ENCODE measurements at regions not wholly inside any gene's neighbourhood (a gene's known extent, or its start where the extent isn't known, plus 50 kb on each side); places are given as distances from the start of the nearest gene placed in this dataset.

DNA sequence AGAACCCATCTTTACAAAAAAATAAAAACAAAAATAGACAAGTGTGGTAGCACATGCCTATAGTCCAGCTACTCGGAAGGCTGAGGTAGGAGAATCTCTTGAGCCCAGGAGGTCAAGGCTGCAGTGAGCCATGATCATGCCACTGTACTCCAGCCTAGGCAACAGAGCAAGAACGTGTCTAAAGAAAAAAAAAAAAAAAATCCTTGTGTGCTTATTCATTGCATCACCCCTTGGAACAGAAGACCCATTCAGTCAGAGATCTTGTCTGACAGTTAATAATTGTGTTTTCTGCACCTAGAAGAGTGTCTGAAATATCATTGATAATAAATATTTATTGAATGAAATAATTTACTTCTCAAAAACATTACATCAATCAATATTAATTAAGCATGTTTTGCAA is 97.4 kb upstream of the TBL1X start:
- TF ChIP-seq, protein P1, sequence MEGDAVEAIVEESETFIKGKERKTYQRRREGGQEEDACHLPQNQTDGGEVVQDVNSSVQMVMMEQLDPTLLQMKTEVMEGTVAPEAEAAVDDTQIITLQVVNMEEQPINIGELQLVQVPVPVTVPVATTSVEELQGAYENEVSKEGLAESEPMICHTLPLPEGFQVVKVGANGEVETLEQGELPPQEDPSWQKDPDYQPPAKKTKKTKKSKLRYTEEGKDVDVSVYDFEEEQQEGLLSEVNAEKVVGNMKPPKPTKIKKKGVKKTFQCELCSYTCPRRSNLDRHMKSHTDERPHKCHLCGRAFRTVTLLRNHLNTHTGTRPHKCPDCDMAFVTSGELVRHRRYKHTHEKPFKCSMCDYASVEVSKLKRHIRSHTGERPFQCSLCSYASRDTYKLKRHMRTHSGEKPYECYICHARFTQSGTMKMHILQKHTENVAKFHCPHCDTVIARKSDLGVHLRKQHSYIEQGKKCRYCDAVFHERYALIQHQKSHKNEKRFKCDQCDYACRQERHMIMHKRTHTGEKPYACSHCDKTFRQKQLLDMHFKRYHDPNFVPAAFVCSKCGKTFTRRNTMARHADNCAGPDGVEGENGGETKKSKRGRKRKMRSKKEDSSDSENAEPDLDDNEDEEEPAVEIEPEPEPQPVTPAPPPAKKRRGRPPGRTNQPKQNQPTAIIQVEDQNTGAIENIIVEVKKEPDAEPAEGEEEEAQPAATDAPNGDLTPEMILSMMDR (IDR thresholded peaks at IDR 0.05; ENCODE audit: low read depth, low read length) = no peak
- no peaks in the 10 kb centered on the region for H3K36me3 ChIP-seq
- no peak overlapping the region for H3K4me3 ChIP-seq (ENCODE audit: low read depth, low read length)
- no peaks in the 10 kb centered on the region for H3K4me1 ChIP-seq
- DNase-seq = no peak
- no peaks in the 10 kb centered on the region for H3K9me3 ChIP-seq
- H3K27me3 ChIP-seq = no peaks in the 10 kb centered on the region

DNA sequence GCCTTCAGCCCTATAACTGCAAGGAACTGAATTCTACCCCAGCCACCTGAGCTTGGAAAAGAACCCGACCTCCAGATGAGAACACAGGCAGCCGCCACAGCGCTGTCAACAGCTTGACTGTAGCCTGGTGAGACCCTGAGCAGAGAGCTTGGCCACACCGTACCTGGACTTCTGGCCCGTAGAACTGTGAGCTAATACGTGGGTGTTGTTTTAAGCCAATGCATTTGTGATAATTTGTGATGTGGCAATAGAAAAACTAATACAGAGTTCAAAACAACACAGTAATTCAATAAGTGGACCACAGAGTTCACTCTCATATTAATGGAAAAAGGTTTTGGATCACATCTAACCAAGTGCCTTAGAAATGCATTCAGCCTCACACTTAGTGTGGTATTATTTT is 96.6 kb upstream of the TBL1X start:
- Histone ChIP-seq H3K4me3 (ENCODE audit: low read depth, low read length) (no peak overlapping the region), H3K9me3 (no peaks in the 10 kb centered on the region)
- no peak for DNase-seq

DNA sequence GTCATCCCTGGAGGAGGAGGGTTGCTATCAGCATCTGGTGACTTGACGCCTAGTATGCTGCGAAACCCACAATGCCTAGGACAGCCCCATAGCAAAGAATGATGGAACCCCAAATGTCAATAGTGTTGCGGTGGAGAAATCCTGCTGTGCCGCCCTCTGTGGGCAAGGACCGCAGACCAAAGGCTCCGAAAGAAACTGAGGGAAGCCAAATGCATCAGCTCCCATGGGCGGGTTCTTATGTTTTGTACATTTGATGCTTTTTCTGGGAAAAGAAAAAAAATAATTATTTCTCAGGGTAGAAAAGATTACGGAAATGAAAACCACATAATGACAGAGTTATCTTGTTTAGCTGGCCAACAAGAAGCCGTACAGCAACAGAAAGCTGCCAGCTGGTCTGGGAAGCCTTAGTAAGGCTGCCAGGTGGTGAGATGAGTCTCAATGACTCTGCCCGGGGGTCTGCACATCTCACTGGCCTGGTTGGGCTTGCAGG is 95.0 kb upstream of the TBL1X start:
- H3K27me3 ChIP-seq = no peaks in the 10 kb centered on the region
- no peak for DNase-seq
- no peak overlapping the region for H3K4me3 ChIP-seq (ENCODE audit: low read depth, low read length)
- no peaks in the 10 kb centered on the region for H3K4me1 ChIP-seq
- TF ChIP-seq, protein P1 (IDR thresholded peaks at IDR 0.05; ENCODE audit: low read depth, low read length) = no peak
- H3K9me3 ChIP-seq = no peaks in the 10 kb centered on the region
- H3K36me3 ChIP-seq = no peaks in the 10 kb centered on the region

More for the DNA sequence above, 96.6 kb upstream of the TBL1X start:
- TF ChIP-seq, protein P1 (IDR thresholded peaks at IDR 0.05; ENCODE audit: low read depth, low read length) = no peak
- H3K4me1 ChIP-seq = no peaks in the 10 kb centered on the region
- H3K36me3 ChIP-seq = no peaks in the 10 kb centered on the region
- no peaks in the 10 kb centered on the region for H3K27me3 ChIP-seq

DNA sequence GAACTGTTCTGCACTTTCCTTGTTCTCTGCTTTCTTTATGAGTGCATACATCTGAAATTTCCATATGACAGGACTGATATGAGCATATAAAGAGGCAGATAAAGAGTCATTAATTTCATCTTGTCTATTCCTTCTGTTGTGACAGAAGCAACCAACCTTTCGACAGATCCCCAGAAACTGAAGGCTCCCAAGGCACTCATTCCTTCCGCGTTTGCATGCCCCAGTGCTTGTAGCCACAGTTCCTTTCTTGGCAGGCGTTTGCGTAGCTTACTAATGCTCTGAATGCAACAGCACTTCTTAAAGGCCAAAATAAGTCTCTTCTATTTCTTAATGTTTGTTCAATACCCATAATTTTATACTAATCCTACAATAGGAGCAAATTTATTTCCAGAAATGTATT is 94.0 kb upstream of the TBL1X start:
- Histone ChIP-seq H3K27me3 (no peaks in the 10 kb centered on the region), H3K4me1 (no peaks in the 10 kb centered on the region), H3K4me3 (ENCODE audit: low read depth, low read length) (no peak overlapping the region), H3K36me3 (no peaks in the 10 kb centered on the region), H3K9me3 (no peaks in the 10 kb centered on the region)
- no peak for DNase-seq
- TF ChIP-seq, protein P1 (IDR thresholded peaks at IDR 0.05; ENCODE audit: low read depth, low read length) = no peak

DNA sequence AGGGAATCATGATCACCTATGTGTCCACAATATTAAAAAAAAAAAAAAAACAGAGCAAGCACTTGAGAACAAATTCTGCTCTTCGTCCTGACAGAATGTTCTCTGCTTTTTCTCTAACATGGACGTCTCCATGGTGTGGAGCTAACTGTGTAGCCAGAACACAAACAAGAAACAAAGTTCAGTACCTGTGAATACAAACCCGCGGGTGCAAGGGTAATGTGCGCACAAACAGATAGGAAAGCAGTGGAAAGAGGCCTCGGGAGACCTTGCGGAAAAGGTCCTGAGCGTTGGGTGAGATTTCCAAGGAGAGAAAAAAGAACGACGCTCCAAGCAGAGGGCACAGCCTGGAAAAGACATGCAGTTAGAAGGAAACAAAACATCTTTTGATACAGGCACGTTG is 92.0 kb upstream of the TBL1X start:
- no peaks in the 10 kb centered on the region for H3K4me1 ChIP-seq
- no peaks in the 10 kb centered on the region for H3K36me3 ChIP-seq
- no peak for DNase-seq
- H3K9me3 ChIP-seq = no peaks in the 10 kb centered on the region
- TF ChIP-seq, protein P1 (IDR thresholded peaks at IDR 0.05; ENCODE audit: low read depth, low read length) = no peak
- no peaks in the 10 kb centered on the region for H3K27me3 ChIP-seq
- no peak overlapping the region for H3K4me3 ChIP-seq (ENCODE audit: low read depth, low read length)

DNA sequence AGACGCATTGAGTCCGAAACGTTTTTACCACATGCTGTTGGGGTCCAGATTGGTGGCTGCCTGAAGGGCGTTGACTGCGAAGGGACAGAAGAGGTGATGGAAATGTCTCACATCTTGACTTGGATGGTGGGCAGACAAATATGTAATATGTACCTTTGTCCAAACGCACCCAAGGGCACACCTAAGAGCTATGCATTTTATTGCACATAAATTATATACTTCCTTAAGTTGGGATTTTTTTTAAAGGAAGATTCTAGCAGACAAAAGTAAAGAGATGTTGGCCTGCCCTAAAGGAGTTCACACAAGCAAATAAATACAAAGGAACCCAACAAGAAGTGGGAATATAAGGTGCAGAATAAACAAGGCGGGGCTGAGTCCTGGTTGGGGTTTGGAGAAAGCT is 91.1 kb upstream of the TBL1X start:
- DNase-seq = no peak
- Histone ChIP-seq H3K27me3 (no peaks in the 10 kb centered on the region), H3K36me3 (no peaks in the 10 kb centered on the region), H3K9me3 (no peaks in the 10 kb centered on the region), H3K4me3 (ENCODE audit: low read depth, low read length) (no peak overlapping the region), H3K4me1 (no peaks in the 10 kb centered on the region)
- TF ChIP-seq, protein P1 (IDR thresholded peaks at IDR 0.05; ENCODE audit: low read depth, low read length) = no peak
